ENCODE measurements at regions not wholly inside any gene's neighbourhood (a gene's known extent, or its start where the extent isn't known, plus 50 kb on each side); places are given as distances from the start of the nearest gene placed in this dataset.
"Not testable (repeated sequence)": the region's sequence is repeated elsewhere in the genome, so short reads cannot be mapped to it uniquely, and the experiment has no call there.

GRCh38 chr2:149732001-149732685 lies 144.6 kb upstream of the MMADHC start:
- DNase-seq, result no peak

- no peak for DNase-seq
Measured at GRCh38 chr2:149731079-149731478, 143.5 kb upstream of the MMADHC start.

DNA sequence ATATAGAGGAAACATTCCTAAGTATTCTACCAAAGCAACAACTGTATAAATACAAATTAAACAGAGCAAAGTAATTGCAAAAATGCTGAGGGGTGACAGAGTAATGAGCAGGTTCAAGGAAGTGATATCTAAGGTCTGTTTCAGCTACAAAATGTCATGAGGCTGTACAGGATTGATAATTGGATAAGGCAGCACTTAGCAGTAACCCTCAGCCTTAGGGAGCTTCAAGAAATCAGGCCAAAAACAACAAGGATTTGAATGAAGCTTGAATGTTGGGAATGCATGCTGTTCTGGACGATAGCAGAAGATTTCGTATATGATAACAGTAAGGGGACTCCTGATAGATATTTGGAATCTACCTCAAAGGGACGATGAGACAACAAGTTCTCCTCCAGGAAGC lies 142.0 kb upstream of the MMADHC start:
- no peak for DNase-seq

DNA sequence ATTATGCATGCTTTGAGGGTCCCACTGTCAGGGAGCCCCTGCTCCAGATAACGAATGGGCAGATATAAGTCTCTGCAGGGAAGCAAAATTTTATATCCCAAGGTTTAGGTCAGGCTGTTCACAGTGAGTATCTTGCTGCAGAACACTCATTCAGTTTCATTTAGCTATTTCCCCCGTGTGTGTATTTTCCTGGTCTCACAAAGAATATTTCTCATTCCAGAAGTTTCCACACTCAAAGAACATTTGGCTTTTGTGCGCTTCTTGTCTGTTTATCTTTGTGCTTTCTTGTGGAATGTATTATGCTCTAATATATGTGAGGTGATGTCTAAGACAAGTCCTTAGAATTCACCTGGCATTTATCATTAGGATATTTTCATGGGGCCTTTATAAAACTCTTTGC lies 140.4 kb upstream of the MMADHC start:
- DNase-seq, result no peak

DNA sequence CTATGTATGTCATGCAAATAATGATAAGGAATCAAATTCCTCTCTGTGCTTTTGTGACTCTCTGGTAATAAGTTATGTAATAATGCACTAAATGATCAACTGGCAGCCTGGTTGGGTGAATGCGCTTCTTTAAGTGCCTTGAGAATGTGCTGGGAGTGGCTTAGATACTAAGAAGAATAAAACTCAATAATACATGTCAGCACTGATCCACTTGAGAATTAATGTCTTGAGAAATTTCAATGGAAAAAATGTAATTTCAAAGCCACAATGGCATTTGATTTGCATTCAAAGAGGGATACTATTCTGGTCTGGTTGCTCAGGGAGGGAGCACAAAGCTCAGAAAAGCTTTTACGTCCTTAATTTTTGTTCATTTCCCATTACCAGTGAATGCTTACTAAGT lies 137.7 kb upstream of the MMADHC start:
- DNase-seq, result no peak

DNA sequence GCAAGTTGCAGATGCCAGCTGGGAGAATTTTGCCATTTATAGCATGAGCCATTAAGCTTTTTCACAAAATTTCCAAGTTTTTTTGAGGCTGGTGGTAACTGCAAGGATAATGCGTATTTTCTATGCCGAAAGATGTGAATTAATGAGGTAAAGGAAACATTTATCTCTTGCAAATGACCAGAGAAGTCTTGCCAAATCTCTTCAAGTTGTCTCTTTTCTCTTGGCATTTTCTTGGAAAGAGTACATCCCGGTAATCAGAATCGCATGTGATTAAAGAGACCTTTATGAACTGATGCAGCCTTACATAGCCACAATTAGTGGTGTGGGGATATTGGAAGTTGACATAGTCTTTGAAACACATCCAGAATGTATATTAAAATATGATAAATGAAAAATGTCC lies 136.5 kb upstream of the MMADHC start:
- no peak for DNase-seq

DNA sequence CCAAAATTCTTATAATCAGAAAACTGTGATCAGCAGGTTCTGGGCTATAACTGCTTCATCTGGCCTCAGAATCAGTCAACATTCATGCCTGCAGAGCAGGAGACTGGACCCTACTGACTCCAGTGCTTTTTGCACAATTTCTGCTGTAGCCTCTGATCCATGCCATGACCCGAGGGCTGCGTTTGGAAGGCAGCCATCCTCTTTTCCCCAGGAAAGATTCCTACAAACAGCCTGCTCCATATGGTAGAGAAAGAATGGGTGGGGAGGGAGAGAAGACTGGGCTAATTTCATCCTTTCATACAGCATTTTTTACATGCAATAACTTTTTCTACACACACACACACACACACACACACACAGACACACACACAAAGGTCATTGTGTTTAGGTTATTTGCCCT lies 133.0 kb upstream of the MMADHC start:
- DNase-seq, result no peak

DNA sequence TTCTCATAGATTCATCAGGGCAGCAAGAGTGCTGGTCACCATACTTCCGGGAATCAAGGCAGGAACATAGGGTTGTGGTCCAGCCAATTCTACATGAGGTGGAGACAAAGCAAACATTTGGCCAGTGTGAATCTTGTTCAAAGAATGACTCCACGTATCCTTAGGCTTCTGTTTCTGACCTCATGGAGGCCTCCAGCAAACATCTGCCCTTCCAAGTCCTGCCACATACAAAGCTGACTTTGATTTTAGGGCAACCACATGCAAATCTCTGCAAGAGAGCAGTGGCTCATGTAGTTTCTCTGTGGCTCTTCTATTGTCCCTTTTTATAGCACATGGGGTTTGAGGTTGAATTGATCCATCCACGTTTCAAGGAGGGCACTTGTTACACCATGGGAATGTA lies 132.1 kb upstream of the MMADHC start:
- no peak for DNase-seq

DNA sequence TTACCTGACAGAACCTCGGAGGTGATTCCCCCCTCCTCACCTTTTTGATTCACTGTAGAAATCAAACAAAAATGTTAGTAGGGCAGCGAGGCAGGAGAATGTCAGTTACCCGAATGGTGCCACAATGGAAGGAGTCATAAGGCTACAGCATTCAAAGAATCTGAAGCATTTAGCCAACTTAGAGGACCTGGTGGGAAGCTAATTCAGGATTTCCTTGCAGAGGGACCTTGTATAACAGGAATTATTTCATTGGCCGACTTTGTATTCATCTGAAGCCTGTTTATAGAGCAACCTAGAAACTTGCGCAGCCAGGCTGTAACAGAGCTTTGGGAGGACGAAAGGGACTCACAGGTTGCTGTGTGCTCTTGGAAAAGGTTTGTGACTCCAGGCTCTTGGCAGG lies 129.1 kb upstream of the MMADHC start:
- no peak for DNase-seq

DNA sequence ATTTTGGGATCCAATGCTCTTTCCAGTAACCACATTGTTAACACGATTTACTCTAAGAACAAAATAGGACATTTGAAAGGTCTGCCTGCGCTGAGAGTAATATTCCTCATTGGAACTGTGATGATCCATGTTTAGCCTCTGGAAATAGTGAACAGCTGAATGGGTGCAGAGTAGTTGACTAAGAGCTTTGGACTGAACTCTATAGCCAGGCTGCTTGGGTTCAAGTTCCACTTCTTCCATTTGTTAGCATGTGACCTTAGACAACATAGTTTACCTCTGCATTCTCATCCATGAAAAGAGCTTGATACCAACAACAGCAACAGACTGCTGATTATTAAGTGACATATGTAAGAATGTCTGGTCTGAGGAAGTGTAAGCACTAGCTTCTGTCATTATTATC lies 128.3 kb upstream of the MMADHC start:
- no peak for DNase-seq

DNA sequence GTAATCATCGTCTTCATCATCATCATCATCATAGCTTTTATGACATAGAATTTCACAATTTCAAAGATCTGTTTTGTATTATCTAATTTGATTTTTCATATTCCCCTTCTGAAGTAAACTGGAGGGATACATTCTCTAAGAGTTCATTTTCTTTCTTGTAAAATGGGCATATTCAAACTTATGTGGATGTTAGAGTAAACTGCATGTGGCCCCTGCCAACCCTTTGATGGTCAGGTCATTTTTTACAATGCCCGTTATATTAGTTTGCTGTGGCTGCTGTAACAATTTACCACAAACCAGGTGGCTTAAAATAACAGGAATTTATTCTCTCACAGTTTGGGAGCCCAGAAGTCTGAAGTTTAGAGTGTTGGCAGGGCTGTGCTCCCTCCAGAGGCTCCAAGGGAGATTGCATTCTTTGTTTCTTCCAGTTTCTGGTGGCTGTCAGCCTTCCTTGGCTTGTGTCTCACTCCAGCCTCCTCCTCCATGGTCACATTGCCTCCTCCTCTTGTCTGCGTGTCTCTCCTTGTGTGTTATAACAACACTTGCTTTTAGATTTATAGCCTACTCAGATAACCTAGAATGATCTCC lies 127.5 kb upstream of the MMADHC start:
- DNase-seq, result no peak

- no peak for DNase-seq
Measured at GRCh38 chr2:149709496-149710263, 122.1 kb upstream of the MMADHC start.

DNA sequence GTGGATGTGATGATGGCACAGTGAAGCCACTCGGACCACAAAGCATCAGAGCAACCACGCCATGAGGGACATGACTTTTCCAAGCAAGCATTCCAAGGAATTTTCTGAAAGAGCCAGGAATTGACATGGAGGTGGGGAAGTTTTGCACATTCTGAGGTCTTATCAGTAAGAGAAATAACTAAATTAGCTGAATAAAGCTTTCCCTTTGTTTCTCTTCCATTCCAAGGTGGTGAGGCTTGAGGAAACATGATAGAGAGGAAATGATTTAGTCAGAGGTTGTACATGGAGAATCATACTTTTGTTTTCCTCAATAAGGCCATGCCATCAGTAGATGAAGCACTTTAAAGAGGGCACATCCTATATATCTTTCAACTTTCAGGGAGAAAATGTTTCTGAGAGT lies 115.7 kb upstream of the MMADHC start:
- DNase-seq, result no peak

DNA sequence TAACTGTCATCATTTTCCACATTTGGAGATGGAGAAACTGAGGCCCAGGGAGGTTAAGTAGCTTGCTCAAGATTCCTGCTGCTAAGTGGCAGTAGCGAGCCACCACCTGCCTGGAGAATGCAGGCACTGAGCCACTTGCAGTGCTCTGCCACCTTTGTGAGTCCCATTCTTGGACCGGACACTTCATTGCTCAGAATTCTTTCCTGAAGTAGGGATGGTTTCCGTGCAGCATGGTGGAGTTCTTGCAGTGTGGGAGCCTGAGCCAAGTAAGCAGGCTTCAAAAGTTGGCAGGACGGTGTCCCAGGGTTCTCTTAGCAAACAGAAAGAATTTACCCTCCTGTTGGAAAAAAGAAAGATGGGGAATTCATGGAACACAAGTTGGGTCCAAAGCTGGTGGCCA lies 115.0 kb upstream of the MMADHC start:
- DNase-seq, result no peak

DNA sequence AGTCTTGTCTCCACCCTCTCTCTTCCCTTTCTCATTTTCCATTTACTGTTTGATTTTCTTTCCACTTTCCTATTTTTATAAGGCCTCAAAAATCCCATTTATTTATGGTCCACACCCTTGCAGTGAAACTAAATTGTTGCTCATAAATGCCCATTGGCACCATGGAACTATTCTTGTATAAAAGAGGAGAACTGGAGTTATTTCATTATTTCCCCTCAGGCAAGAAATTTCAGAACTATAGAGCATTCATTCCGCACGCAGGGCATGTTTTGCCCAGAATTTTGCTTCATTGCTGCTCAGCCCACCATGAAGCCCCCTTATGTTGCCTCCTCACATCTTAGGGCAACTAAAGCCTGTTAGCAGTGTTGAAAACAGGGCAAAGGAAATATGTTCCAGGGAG lies 113.7 kb upstream of the MMADHC start:
- DNase-seq, result no peak

- DNase-seq, result no peak
Measured at GRCh38 chr2:149692961-149693396, 105.4 kb upstream of the MMADHC start.

GRCh38 chr2:149690825-149691224 lies 103.2 kb upstream of the MMADHC start:
- DNase-seq, result no peak

- DNase-seq, result no peak
Measured at GRCh38 chr2:149687052-149687427, 99.5 kb upstream of the MMADHC start.

- no peak for DNase-seq
Measured at GRCh38 chr2:149686136-149687051, 98.8 kb upstream of the MMADHC start.

GRCh38 chr2:149685401-149685800 lies 97.8 kb upstream of the MMADHC start:
- not testable (repeated sequence) for DNase-seq

DNA sequence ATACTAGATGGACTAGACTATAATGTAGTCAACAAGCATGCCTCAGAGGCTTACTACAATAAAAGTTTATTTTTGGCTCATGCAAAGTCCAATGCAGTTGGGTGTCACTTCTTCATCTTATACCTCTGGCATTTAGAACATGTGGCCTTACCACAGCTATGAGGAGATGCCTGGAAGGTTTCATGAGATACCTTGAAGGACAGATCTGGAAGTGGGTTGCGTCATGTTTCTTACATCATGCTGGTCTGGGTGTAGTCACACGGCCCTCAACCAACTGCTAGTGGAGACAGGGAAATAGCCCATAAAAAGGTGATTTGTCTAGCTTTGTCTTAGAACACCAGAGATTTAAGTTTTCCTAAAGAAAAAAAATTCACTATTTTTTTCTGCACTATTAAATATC lies 91.7 kb upstream of the MMADHC start:
- DNase-seq, result no peak

GRCh38 chr2:149677416-149677815 lies 89.8 kb upstream of the MMADHC start:
- DNase-seq, result no peak

DNA sequence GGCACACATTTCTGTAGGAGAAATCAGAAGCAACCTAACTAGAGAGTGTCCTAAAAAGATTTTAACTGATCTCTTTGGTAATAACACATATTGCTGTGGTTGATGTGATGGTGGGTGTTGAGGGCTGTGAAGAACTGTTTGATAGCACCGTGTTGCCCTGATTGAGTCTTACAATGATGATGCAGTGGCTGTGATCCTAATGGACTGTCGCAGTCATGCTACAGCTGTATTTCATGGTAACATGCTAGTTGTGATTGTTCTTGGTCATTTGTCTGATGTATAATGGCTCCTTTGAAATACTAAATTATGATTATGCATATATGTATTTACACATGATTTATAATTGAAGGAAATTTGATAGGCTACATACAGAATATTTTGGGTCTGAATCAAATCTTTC lies 82.5 kb upstream of the MMADHC start:
- no peak for DNase-seq

All from CD4-positive, alpha-beta T cell treated with Interleukin-10 for 1 hour (primary cell).